AG09319 (cell line): ENCODE measurements at regions not wholly inside any gene's neighbourhood (a gene's known extent, or its start where the extent isn't known, plus 50 kb on each side); places are given as distances from the start of the nearest gene placed in this dataset.

Experiments
- DNase-seq: peaks from one replicate; pipeline ENCODE4 v3.0.0-alpha.2; 2010; ENCODE audit warnings: low read depth; ENCODE audit errors: extremely low read depth
- CTCF ChIP-seq: IDR thresholded peaks from 2 replicates; pipeline ENCODE4 v1.5.1; 2011; ENCODE audit warnings: low read depth, mild to moderate bottlenecking, inconsistent platforms, low read length, moderate library complexity

- no peak for DNase-seq
- TF ChIP-seq CTCF: no peak
Measured at GRCh38 chr6:80541886-80542285, 435.4 kb downstream of the BCKDHB start.

GRCh38 chr6:80541181-80541580 lies 434.7 kb downstream of the BCKDHB start:
- DNase-seq: no peak
- TF ChIP-seq CTCF: no peak

GRCh38 chr6:80540700-80541099 lies 434.2 kb downstream of the BCKDHB start:
- DNase-seq: no peak
- TF ChIP-seq CTCF: no peak

GRCh38 chr6:80537118-80537972 lies 430.9 kb downstream of the BCKDHB start:
- DNase-seq: no peak
- TF ChIP-seq CTCF: no peak

- DNase-seq: no peak
- TF ChIP-seq CTCF: no peak
Measured at GRCh38 chr6:80535914-80536565, 429.6 kb downstream of the BCKDHB start.

GRCh38 chr6:80531681-80532619 lies 425.5 kb downstream of the BCKDHB start:
- no peak for DNase-seq
- TF ChIP-seq CTCF: no peak

- no peak for TF ChIP-seq CTCF
- no peak for DNase-seq
Measured at GRCh38 chr6:80530103-80530502, 423.6 kb downstream of the BCKDHB start.
